ENCODE measurements at regions not wholly inside any gene's neighbourhood (a gene's known extent, or its start where the extent isn't known, plus 50 kb on each side); places are given as distances from the start of the nearest gene placed in this dataset.

GRCh38 chr2:220191737-220192136, 564.3 kb downstream of the SLC4A3 start:
- Histone ChIP-seq H3K36me3 (no peaks in the 10 kb centered on the region), H3K4me1 (ENCODE audit: insufficient read depth) (no peaks in the 10 kb centered on the region), H3K9me3 (no peaks in the 10 kb centered on the region), H3K4me3 (no peak overlapping the region), H3K27ac (no peak overlapping the region), H3K27me3 (no peaks in the 10 kb centered on the region)
- no peak for DNase-seq
- TF ChIP-seq POLR2A (IDR thresholded peaks at IDR 0.05): no peak
- TF ChIP-seq, protein P1, sequence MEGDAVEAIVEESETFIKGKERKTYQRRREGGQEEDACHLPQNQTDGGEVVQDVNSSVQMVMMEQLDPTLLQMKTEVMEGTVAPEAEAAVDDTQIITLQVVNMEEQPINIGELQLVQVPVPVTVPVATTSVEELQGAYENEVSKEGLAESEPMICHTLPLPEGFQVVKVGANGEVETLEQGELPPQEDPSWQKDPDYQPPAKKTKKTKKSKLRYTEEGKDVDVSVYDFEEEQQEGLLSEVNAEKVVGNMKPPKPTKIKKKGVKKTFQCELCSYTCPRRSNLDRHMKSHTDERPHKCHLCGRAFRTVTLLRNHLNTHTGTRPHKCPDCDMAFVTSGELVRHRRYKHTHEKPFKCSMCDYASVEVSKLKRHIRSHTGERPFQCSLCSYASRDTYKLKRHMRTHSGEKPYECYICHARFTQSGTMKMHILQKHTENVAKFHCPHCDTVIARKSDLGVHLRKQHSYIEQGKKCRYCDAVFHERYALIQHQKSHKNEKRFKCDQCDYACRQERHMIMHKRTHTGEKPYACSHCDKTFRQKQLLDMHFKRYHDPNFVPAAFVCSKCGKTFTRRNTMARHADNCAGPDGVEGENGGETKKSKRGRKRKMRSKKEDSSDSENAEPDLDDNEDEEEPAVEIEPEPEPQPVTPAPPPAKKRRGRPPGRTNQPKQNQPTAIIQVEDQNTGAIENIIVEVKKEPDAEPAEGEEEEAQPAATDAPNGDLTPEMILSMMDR (IDR thresholded peaks at IDR 0.05): no peak
- TF ChIP-seq EP300 (IDR thresholded peaks at IDR 0.05): no peak
- intact Hi-C loops (cut with DNase I): no loop called here
- WGBS, 3 donors: 81 to 96% (median 86%) methylated on average over 3 to 5 of the region's 5 CpGs

DNA sequence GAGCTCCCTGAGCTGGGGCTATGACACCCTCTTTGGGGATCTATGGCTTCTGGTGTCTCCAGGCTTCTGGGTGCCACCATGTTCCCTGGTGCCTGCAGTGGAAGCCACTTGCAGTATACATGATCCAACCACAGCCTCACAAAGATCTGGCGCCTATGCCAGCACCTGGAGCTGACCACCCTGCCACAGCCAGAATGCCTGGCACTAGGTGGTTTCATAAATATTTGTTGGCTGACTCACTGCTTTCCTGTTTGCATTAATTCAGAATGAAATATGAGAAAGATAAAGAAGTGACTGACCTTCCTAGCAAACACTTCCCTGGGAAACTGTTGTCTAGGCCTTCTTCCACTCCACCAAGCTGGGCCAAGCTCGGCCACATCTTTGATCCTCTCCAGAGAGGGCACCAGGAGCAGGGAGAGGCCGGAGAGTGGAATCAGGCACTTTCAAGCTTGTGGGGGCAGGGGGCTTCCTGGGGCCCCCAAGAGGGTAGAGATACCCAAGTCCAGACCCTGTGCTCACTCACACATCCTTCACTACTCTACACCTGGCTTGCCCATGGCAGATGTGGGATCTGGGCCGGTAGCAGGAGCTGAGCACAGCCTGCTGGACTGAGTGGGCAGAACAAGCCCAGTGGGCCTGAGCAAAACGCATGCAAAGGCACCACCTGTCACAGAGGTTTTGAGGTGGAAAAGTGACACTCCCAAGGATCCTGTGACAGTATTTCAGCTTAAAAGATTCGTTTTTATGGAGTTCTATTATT, 565.7 kb downstream of the SLC4A3 start:
- Histone ChIP-seq H3K9me3 (no peaks in the 10 kb centered on the region), H3K27me3 (no peaks in the 10 kb centered on the region), H3K27ac (no peak overlapping the region), H3K36me3 (no peaks in the 10 kb centered on the region), H3K4me1 (ENCODE audit: insufficient read depth) (peaks cover under 1% of the 10 kb centered on the region), H3K4me3 (no peak overlapping the region)
- TF ChIP-seq EP300 (IDR thresholded peaks at IDR 0.05): no peak
- TF ChIP-seq POLR2A (IDR thresholded peaks at IDR 0.05): no peak
- TF ChIP-seq, protein P1 (IDR thresholded peaks at IDR 0.05): no peak
- 82 to 91% (median 83%) methylated on average over 6 of the region's 6 CpGs for WGBS, 3 donors
- DNase-seq: no peak
- intact Hi-C loops (cut with DNase I): no loop called here

GRCh38 chr2:220194630-220195584, 567.5 kb downstream of the SLC4A3 start:
- TF ChIP-seq, protein P1 (IDR thresholded peaks at IDR 0.05): no peak
- no peak for TF ChIP-seq EP300 (IDR thresholded peaks at IDR 0.05)
- WGBS, 3 donors: 87 to 91% (median 89%) methylated on average over 10 of the region's 10 CpGs
- H3K4me1 ChIP-seq (ENCODE audit: insufficient read depth): peaks cover 4% of the 10 kb centered on the region
- H3K4me3 ChIP-seq: no peak overlapping the region
- no peaks in the 10 kb centered on the region for H3K27me3 ChIP-seq
- no peaks in the 10 kb centered on the region for H3K36me3 ChIP-seq
- DNase-seq: no peak
- no peak overlapping the region for H3K27ac ChIP-seq
- intact Hi-C loops (cut with DNase I): no loop called here
- no peaks in the 10 kb centered on the region for H3K9me3 ChIP-seq

- Histone ChIP-seq H3K4me3 (no peak overlapping the region), H3K9me3 (no peaks in the 10 kb centered on the region), H3K36me3 (no peaks in the 10 kb centered on the region), H3K27me3 (no peaks in the 10 kb centered on the region), H3K4me1 (ENCODE audit: insufficient read depth) (peaks cover 4% of the 10 kb centered on the region), H3K27ac (no peak overlapping the region)
- WGBS, 3 donors: 20 to 40% (median 32%) methylated on average over 7 of the region's 7 CpGs
- intact Hi-C loops (cut with DNase I): no loop called here
- TF ChIP-seq, protein P1 (IDR thresholded peaks at IDR 0.05): no peak
- TF ChIP-seq EP300 (IDR thresholded peaks at IDR 0.05) (no peak), POLR2A (IDR thresholded peaks at IDR 0.05) (no peak)
- peak in 1 of 5 donors; percentile 41 for DNase-seq
Observed at GRCh38 chr2:220198896-220199295, 571.5 kb downstream of the SLC4A3 start.
